GM12864 (cell line): ENCODE measurements at regions not wholly inside any gene's neighbourhood (a gene's known extent, or its start where the extent isn't known, plus 50 kb on each side); places are given as distances from the start of the nearest gene placed in this dataset.

ENCODE experiments used
- DNase-seq: peaks from one replicate; pipeline ENCODE4 v3.0.0-alpha.2; 2011; ENCODE audit warnings: low read depth
- H3K4me3 ChIP-seq: 2 replicates; pipeline ENCODE4 v1.5.1; 2011; ENCODE audit warnings: mild to moderate bottlenecking, low read depth, low read length, control low read depth
- CTCF ChIP-seq: IDR thresholded peaks from 2 replicates; pipeline ENCODE4 v1.5.1; 2011; ENCODE audit warnings: low read depth, mild to moderate bottlenecking, moderate library complexity, low read length, control low read depth, inconsistent platforms; ENCODE audit errors: missing control alignments

GRCh38 chr3:150174179-150174578 is 203.5 kb upstream of the PFN2 start:
- DNase-seq, result no peak
- H3K4me3 ChIP-seq, result no peak overlapping the region
- TF ChIP-seq CTCF, result no peak

GRCh38 chr3:150172356-150172755 is 201.7 kb upstream of the PFN2 start:
- no peak overlapping the region for H3K4me3 ChIP-seq
- DNase-seq, result no peak
- no peak for TF ChIP-seq CTCF

- DNase-seq, result no peak
- H3K4me3 ChIP-seq, result no peak overlapping the region
- no peak for TF ChIP-seq CTCF
Observed at GRCh38 chr3:150170852-150171520, 200.3 kb upstream of the PFN2 start.

- H3K4me3 ChIP-seq, result no peak overlapping the region
- DNase-seq, result no peak
- TF ChIP-seq CTCF, result no peak
Observed at GRCh38 chr3:150169330-150169940, 198.7 kb upstream of the PFN2 start.

GRCh38 chr3:150168698-150169097 is 198.0 kb upstream of the PFN2 start:
- no peak overlapping the region for H3K4me3 ChIP-seq
- no peak for TF ChIP-seq CTCF
- no peak for DNase-seq

GRCh38 chr3:150165396-150166094 is 194.8 kb upstream of the PFN2 start:
- no peak for DNase-seq
- TF ChIP-seq CTCF, result no peak
- H3K4me3 ChIP-seq, result no peak overlapping the region
